ENCODE measurements at regions not wholly inside any gene's neighbourhood (a gene's known extent, or its start where the extent isn't known, plus 50 kb on each side); places are given as distances from the start of the nearest gene placed in this dataset.

GRCh38 chr2:240363746-240364581, 71.5 kb upstream of the GPC1 start:
- DNase-seq: no peak

- DNase-seq: no peak
Observed at GRCh38 chr2:240364582-240364960, 70.9 kb upstream of the GPC1 start.

GRCh38 chr2:240364961-240365775, 70.3 kb upstream of the GPC1 start:
- DNase-seq: no peak

- DNase-seq: no peak
Observed at GRCh38 chr2:240365971-240366471, 69.4 kb upstream of the GPC1 start.

GRCh38 chr2:240366901-240367300, 68.6 kb upstream of the GPC1 start:
- no peak for DNase-seq

- DNase-seq: no peak
Observed at GRCh38 chr2:240367721-240368120, 67.7 kb upstream of the GPC1 start.

- DNase-seq: peak; percentile 72
Observed at GRCh38 chr2:240368781-240369331, 66.6 kb upstream of the GPC1 start.

GRCh38 chr2:240369335-240369734, 66.1 kb upstream of the GPC1 start:
- DNase-seq: no peak

- DNase-seq: no peak
Observed at GRCh38 chr2:240369801-240370585, 65.5 kb upstream of the GPC1 start.

- no peak for DNase-seq
Observed at GRCh38 chr2:240371129-240372000, 64.1 kb upstream of the GPC1 start.

- no peak for DNase-seq
Observed at GRCh38 chr2:240372101-240372500, 63.4 kb upstream of the GPC1 start.

- DNase-seq: no peak
Observed at GRCh38 chr2:240373289-240373885, 62.1 kb upstream of the GPC1 start.

- DNase-seq: no peak
Observed at GRCh38 chr2:240374085-240374907, 61.2 kb upstream of the GPC1 start.

GRCh38 chr2:240375024-240375645, 60.3 kb upstream of the GPC1 start:
- no peak for DNase-seq

- no peak for DNase-seq
Observed at GRCh38 chr2:240376739-240377138, 58.7 kb upstream of the GPC1 start.

GRCh38 chr2:240377366-240377765, 58.1 kb upstream of the GPC1 start:
- DNase-seq: no peak

GRCh38 chr2:240379089-240379636, 56.3 kb upstream of the GPC1 start:
- no peak for DNase-seq

- no peak for DNase-seq
Observed at GRCh38 chr2:240383099-240383758, 52.2 kb upstream of the GPC1 start.

Data from DMS79 (cell line).